SH-SY5Y (cell line): ENCODE measurements at regions not wholly inside any gene's neighbourhood (a gene's known extent, or its start where the extent isn't known, plus 50 kb on each side); places are given as distances from the start of the nearest gene placed in this dataset.

Experiments used
- GATA2 ChIP-seq: IDR thresholded peaks from 2 replicates; pipeline ENCODE4 v1.6.1; 2011; ENCODE audit warnings: mild to moderate bottlenecking, low read depth, low read length
- GATA3 ChIP-seq: IDR thresholded peaks from 2 replicates; pipeline ENCODE4 v1.6.1; 2011; ENCODE audit warnings: low read depth, mild to moderate bottlenecking, low read length, moderate library complexity

GRCh38 chr5:89281211-89281610 is 398.2 kb upstream of the MEF2C start:
- TF ChIP-seq GATA2, result no peak
- TF ChIP-seq GATA3, result no peak
